Neural cell (in vitro differentiated cells): ENCODE measurements at regions not wholly inside any gene's neighbourhood (a gene's known extent, or its start where the extent isn't known, plus 50 kb on each side); places are given as distances from the start of the nearest gene placed in this dataset.

Source experiments
- H2AFZ ChIP-seq: fragments of 200-600, 300-800 bp; sonication (generic), shearing (Covaris generic); 2 replicates; pipeline ENCODE4 v1.6.0; 2014; ENCODE audit warnings: low read depth, mild to moderate bottlenecking, antibody characterized with exemption, low read length, moderate library complexity
- H3F3A ChIP-seq: fragments of 200-600 bp; shearing (Covaris generic); 2 replicates; pipeline ENCODE4 v1.6.1; 2016; ENCODE audit warnings: mild to moderate bottlenecking, moderate library complexity, mixed read lengths, antibody characterized with exemption, low read length; ENCODE audit not compliant: insufficient read depth, poor library complexity, severe bottlenecking
- H3K27ac ChIP-seq: fragments of 200-600, 300-800 bp; sonication (generic), shearing (Covaris generic); 2 replicates; pipeline ENCODE4 v1.5.1; 2014; ENCODE audit warnings: mild to moderate bottlenecking, low read length, moderate library complexity
- H3K27me3 ChIP-seq: fragments of 300-800, 200-600 bp; sonication (generic), shearing (Covaris generic); 2 replicates; pipeline ENCODE4 v1.6.0; 2014; ENCODE audit warnings: mild to moderate bottlenecking, low read depth, low read length, moderate library complexity; ENCODE audit not compliant: insufficient read depth
- H3K36me3 ChIP-seq: fragments of 300-800, 200-600 bp; sonication (generic), shearing (Covaris generic); 2 replicates; pipeline ENCODE4 v1.5.1; 2014; ENCODE audit warnings: mild to moderate bottlenecking, antibody characterized with exemption, low read length, moderate library complexity; ENCODE audit not compliant: insufficient read depth
- H3K4me2 ChIP-seq: fragments of 300-800, 200-600 bp; sonication (generic), shearing (Covaris generic); 2 replicates; pipeline ENCODE4 v1.6.0; 2014; ENCODE audit warnings: mild to moderate bottlenecking, low read length
- H3K4me3 ChIP-seq: fragments of 300-800, 200-600 bp; sonication (generic), shearing (Covaris generic); 2 replicates; pipeline ENCODE4 v1.5.1; 2014; ENCODE audit warnings: mild to moderate bottlenecking, low read length, moderate library complexity
- H3K79me2 ChIP-seq: fragments of 200-600 bp; shearing (Covaris generic); replicated peaks from 2 replicates; pipeline ENCODE4 v1.6.0; 2014; ENCODE audit warnings: mild to moderate bottlenecking, low read length, moderate library complexity; ENCODE audit not compliant: insufficient read depth
- H3K9ac ChIP-seq: fragments of 300-800, 200-600 bp; sonication (generic), shearing (Covaris generic); 2 replicates; pipeline ENCODE4 v1.6.1; 2016; ENCODE audit warnings: mild to moderate bottlenecking, low read length, mixed read lengths
- H3K9me2 ChIP-seq: fragments of 200-600 bp; shearing (Covaris generic); 2 replicates; pipeline ENCODE4 v1.6.1; 2016; ENCODE audit warnings: mild to moderate bottlenecking, low read length, mixed read lengths; ENCODE audit not compliant: insufficient read depth
- H3K9me3 ChIP-seq: fragments of 200-600, 300-800 bp; sonication (generic), shearing (Covaris generic); 2 replicates; pipeline ENCODE4 v1.6.1; 2016; ENCODE audit warnings: mild to moderate bottlenecking, mixed run types, low read length, moderate library complexity, mixed read lengths
- H4K20me1 ChIP-seq: fragments of 200-600 bp; shearing (Covaris generic); 2 replicates; pipeline ENCODE4 v1.6.1; 2016; ENCODE audit warnings: mild to moderate bottlenecking, mixed run types; ENCODE audit not compliant: insufficient read depth
- EP300 ChIP-seq: fragments of 450-650 bp; conservative IDR thresholded peaks from 2 replicates; pipeline ENCODE4 v1.6.1; 2014; ENCODE audit warnings: antibody characterized with exemption, mild to moderate bottlenecking, moderate library complexity; ENCODE audit not compliant: poor library complexity, severe bottlenecking
- EZH2 ChIP-seq: fragments of 200-600, 300-800 bp; shearing (Covaris generic), sonication (generic); IDR thresholded peaks from 2 replicates; pipeline ENCODE4 v1.6.1; 2014; ENCODE audit warnings: antibody characterized with exemption, low read length, borderline replicate concordance, mild to moderate bottlenecking; ENCODE audit not compliant: insufficient read depth, poor library complexity, severe bottlenecking
- MXI1 ChIP-seq: fragments of 450-650 bp; conservative IDR thresholded peaks from 2 replicates; pipeline ENCODE4 v1.6.1; 2014; ENCODE audit warnings: antibody characterized with exemption, mild to moderate bottlenecking; ENCODE audit not compliant: poor library complexity, severe bottlenecking
- POLR2AphosphoS5 ChIP-seq: IDR thresholded peaks from 2 replicates; pipeline ENCODE4 v1.6.1; 2012
- RAD21 ChIP-seq: fragments of 450-650 bp; conservative IDR thresholded peaks from 2 replicates; pipeline ENCODE4 v1.6.1; 2014; ENCODE audit warnings: antibody characterized with exemption, mild to moderate bottlenecking, moderate library complexity
- SMC3 ChIP-seq: fragments of 450-650 bp; conservative IDR thresholded peaks from 2 replicates; pipeline ENCODE4 v1.6.1; 2014; ENCODE audit warnings: antibody characterized with exemption, mild to moderate bottlenecking, moderate library complexity; ENCODE audit not compliant: poor library complexity
- TAF1 ChIP-seq: IDR thresholded peaks from 2 replicates; pipeline ENCODE4 v1.6.1; 2012; ENCODE audit warnings: low read depth
- TF ChIP-seq, protein P1 (sequence below): IDR thresholded peaks from 2 replicates; pipeline ENCODE4 v1.6.1; 2012; ENCODE audit warnings: borderline replicate concordance
- TF ChIP-seq, protein P2 (sequence below): fragments of 450-650 bp; IDR thresholded peaks from 2 replicates; pipeline ENCODE4 v1.5.1; 2014; ENCODE audit warnings: antibody characterized with exemption, mild to moderate bottlenecking, moderate library complexity; ENCODE audit not compliant: poor library complexity, severe bottlenecking

GRCh38 chr7:112985377-112985987 lies 101.1 kb downstream of the GPR85 start:
- H3K9ac ChIP-seq = peak overlapping the region; percentile 27
- no peaks in the 10 kb centered on the region for H3K9me2 ChIP-seq
- no peaks in the 10 kb centered on the region for H3K9me3 ChIP-seq
- H3K4me2 ChIP-seq = peak overlapping the region; percentile 0
- no peak for TF ChIP-seq MXI1
- TF ChIP-seq TAF1 = no peak
- TF ChIP-seq, protein P1, sequence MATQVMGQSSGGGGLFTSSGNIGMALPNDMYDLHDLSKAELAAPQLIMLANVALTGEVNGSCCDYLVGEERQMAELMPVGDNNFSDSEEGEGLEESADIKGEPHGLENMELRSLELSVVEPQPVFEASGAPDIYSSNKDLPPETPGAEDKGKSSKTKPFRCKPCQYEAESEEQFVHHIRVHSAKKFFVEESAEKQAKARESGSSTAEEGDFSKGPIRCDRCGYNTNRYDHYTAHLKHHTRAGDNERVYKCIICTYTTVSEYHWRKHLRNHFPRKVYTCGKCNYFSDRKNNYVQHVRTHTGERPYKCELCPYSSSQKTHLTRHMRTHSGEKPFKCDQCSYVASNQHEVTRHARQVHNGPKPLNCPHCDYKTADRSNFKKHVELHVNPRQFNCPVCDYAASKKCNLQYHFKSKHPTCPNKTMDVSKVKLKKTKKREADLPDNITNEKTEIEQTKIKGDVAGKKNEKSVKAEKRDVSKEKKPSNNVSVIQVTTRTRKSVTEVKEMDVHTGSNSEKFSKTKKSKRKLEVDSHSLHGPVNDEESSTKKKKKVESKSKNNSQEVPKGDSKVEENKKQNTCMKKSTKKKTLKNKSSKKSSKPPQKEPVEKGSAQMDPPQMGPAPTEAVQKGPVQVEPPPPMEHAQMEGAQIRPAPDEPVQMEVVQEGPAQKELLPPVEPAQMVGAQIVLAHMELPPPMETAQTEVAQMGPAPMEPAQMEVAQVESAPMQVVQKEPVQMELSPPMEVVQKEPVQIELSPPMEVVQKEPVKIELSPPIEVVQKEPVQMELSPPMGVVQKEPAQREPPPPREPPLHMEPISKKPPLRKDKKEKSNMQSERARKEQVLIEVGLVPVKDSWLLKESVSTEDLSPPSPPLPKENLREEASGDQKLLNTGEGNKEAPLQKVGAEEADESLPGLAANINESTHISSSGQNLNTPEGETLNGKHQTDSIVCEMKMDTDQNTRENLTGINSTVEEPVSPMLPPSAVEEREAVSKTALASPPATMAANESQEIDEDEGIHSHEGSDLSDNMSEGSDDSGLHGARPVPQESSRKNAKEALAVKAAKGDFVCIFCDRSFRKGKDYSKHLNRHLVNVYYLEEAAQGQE = peak; percentile 64
- TF ChIP-seq EP300 = peak; percentile 70
- TF ChIP-seq EZH2 = no peak
- TF ChIP-seq SMC3 = peak; percentile 53
- TF ChIP-seq RAD21 = peak; percentile 39
- peak; percentile 80 for TF ChIP-seq POLR2AphosphoS5
- TF ChIP-seq, protein P2, sequence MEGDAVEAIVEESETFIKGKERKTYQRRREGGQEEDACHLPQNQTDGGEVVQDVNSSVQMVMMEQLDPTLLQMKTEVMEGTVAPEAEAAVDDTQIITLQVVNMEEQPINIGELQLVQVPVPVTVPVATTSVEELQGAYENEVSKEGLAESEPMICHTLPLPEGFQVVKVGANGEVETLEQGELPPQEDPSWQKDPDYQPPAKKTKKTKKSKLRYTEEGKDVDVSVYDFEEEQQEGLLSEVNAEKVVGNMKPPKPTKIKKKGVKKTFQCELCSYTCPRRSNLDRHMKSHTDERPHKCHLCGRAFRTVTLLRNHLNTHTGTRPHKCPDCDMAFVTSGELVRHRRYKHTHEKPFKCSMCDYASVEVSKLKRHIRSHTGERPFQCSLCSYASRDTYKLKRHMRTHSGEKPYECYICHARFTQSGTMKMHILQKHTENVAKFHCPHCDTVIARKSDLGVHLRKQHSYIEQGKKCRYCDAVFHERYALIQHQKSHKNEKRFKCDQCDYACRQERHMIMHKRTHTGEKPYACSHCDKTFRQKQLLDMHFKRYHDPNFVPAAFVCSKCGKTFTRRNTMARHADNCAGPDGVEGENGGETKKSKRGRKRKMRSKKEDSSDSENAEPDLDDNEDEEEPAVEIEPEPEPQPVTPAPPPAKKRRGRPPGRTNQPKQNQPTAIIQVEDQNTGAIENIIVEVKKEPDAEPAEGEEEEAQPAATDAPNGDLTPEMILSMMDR = no peak
- H3K27ac ChIP-seq = peak overlapping the region; percentile 66
- H3K79me2 ChIP-seq = no peaks in the 10 kb centered on the region
- H3K4me3 ChIP-seq = peak overlapping the region; percentile 5
- H3K36me3 ChIP-seq = no peaks in the 10 kb centered on the region
- peaks cover 5% of the 10 kb centered on the region for H3F3A ChIP-seq
- H3K27me3 ChIP-seq = no peaks in the 10 kb centered on the region
- H4K20me1 ChIP-seq = no peaks in the 10 kb centered on the region
- no peak overlapping the region for H2AFZ ChIP-seq

GRCh38 chr7:112982441-112983063 lies 104.1 kb downstream of the GPR85 start:
- no peaks in the 10 kb centered on the region for H3K36me3 ChIP-seq
- H3K79me2 ChIP-seq = no peaks in the 10 kb centered on the region
- no peak overlapping the region for H3K9ac ChIP-seq
- H3K27ac ChIP-seq = no peak overlapping the region
- H3F3A ChIP-seq = peaks cover 5% of the 10 kb centered on the region
- no peak overlapping the region for H3K4me2 ChIP-seq
- no peaks in the 10 kb centered on the region for H3K9me3 ChIP-seq
- H2AFZ ChIP-seq = no peak overlapping the region
- no peak overlapping the region for H3K4me3 ChIP-seq
- H4K20me1 ChIP-seq = no peaks in the 10 kb centered on the region
- TF ChIP-seq SMC3 = no peak
- TF ChIP-seq, protein P2 = no peak
- TF ChIP-seq EZH2 = no peak
- TF ChIP-seq, protein P1 = no peak
- no peak for TF ChIP-seq EP300
- TF ChIP-seq RAD21 = no peak
- no peak for TF ChIP-seq TAF1
- no peak for TF ChIP-seq POLR2AphosphoS5
- no peak for TF ChIP-seq MXI1
- no peaks in the 10 kb centered on the region for H3K9me2 ChIP-seq
- no peaks in the 10 kb centered on the region for H3K27me3 ChIP-seq
